Chondrocyte (in vitro differentiated cells): ENCODE measurements at regions not wholly inside any gene's neighbourhood (a gene's known extent, or its start where the extent isn't known, plus 50 kb on each side); places are given as distances from the start of the nearest gene placed in this dataset.
A peak's percentile ranks its signal among the peaks of the same experiment; 100 is the strongest.

Experiments used
- DNase-seq: peaks from one replicate; pipeline ENCODE4 v3.0.0; 2021; ENCODE audit warnings: mixed read lengths, low spot score
- H3K27ac Mint-ChIP-seq: one replicate; pipeline ENCODE4 v1.8.0; 2021; ENCODE audit warnings: mild to moderate bottlenecking, moderate library complexity, mixed read lengths; ENCODE audit not compliant: unreplicated experiment
- H3K27me3 Mint-ChIP-seq: 2 replicates; pipeline ENCODE4 v1.8.0; 2021; ENCODE audit warnings: low read depth, mixed read lengths
- H3K36me3 Mint-ChIP-seq: 2 replicates; pipeline ENCODE4 v1.8.0; 2021; ENCODE audit warnings: low read depth, mixed read lengths
- H3K4me1 Mint-ChIP-seq: 2 replicates; pipeline ENCODE4 v1.8.0; 2021; ENCODE audit warnings: low read depth, mild to moderate bottlenecking, mixed read lengths
- H3K4me3 Mint-ChIP-seq: one replicate; pipeline ENCODE4 v1.8.0; 2021; ENCODE audit warnings: mild to moderate bottlenecking, moderate library complexity, mixed read lengths; ENCODE audit not compliant: unreplicated experiment
- H3K9me3 Mint-ChIP-seq: 2 replicates; pipeline ENCODE4 v1.8.0; 2021; ENCODE audit warnings: low read depth, mixed read lengths
- CTCF ChIP-seq: fragments of 200-600 bp; sonication (generic); IDR thresholded peaks from 2 replicates; pipeline ENCODE4 v1.5.0; 2021; ENCODE audit warnings: antibody characterized with exemption, mild to moderate bottlenecking, moderate library complexity

- DNase-seq, result no peak
- no peak for TF ChIP-seq CTCF
- Mint-ChIP-seq H3K4me3 (no peak overlapping the region), H3K27ac (no peak overlapping the region), H3K4me1 (peaks cover 20% of the 10 kb centered on the region), H3K36me3 (no peaks in the 10 kb centered on the region), H3K9me3 (peaks cover 7% of the 10 kb centered on the region), H3K27me3 (no peaks in the 10 kb centered on the region)
These were observed 420.4 kb upstream of the MIS18BP1 start for GRCh38 chr14:45673420-45673819.

GRCh38 chr14:45664668-45665356 lies 411.8 kb upstream of the MIS18BP1 start:
- peaks cover 16% of the 10 kb centered on the region for H3K9me3 Mint-ChIP-seq
- peak; percentile 41 for TF ChIP-seq CTCF
- DNase-seq, result no peak
- H3K36me3 Mint-ChIP-seq, result peaks cover 12% of the 10 kb centered on the region
- H3K4me3 Mint-ChIP-seq, result no peak overlapping the region
- H3K27ac Mint-ChIP-seq, result no peak overlapping the region
- peaks cover 20% of the 10 kb centered on the region for H3K27me3 Mint-ChIP-seq
- H3K4me1 Mint-ChIP-seq, result no peaks in the 10 kb centered on the region

DNA sequence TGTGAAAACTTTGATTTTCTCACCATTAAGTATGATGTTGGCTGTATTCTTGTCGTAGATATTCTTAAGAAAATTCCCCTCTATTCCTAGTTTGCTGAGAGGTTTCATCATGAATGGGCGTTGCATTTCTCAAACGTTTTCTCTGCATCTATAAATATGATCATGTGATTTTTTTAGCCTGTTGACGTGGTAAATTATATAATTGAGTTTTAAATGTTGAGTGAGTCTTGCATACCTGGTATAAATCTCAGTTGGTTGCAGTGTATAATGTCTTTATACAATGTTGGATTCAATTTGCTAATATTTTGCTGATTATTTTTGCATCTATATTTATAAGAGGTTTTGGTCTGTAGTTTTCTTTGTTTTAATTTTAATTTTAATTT lies 405.9 kb upstream of the MIS18BP1 start:
- TF ChIP-seq CTCF, result no peak
- H3K4me1 Mint-ChIP-seq, result no peaks in the 10 kb centered on the region
- H3K4me3 Mint-ChIP-seq, result no peak overlapping the region
- peaks cover 16% of the 10 kb centered on the region for H3K9me3 Mint-ChIP-seq
- DNase-seq, result no peak
- peaks cover 20% of the 10 kb centered on the region for H3K27me3 Mint-ChIP-seq
- peaks cover 12% of the 10 kb centered on the region for H3K36me3 Mint-ChIP-seq
- no peak overlapping the region for H3K27ac Mint-ChIP-seq

- no peak overlapping the region for H3K4me3 Mint-ChIP-seq
- peaks cover 12% of the 10 kb centered on the region for H3K36me3 Mint-ChIP-seq
- no peaks in the 10 kb centered on the region for H3K4me1 Mint-ChIP-seq
- peaks cover 19% of the 10 kb centered on the region for H3K27me3 Mint-ChIP-seq
- TF ChIP-seq CTCF, result no peak
- H3K27ac Mint-ChIP-seq, result no peak overlapping the region
- H3K9me3 Mint-ChIP-seq, result peaks cover 15% of the 10 kb centered on the region
- no peak for DNase-seq
These were observed 405.4 kb upstream of the MIS18BP1 start for GRCh38 chr14:45658226-45658916.

GRCh38 chr14:45651890-45652289 lies 398.9 kb upstream of the MIS18BP1 start:
- H3K27me3 Mint-ChIP-seq, result no peaks in the 10 kb centered on the region
- no peaks in the 10 kb centered on the region for H3K36me3 Mint-ChIP-seq
- no peak overlapping the region for H3K4me3 Mint-ChIP-seq
- no peak for TF ChIP-seq CTCF
- peak overlapping the region; percentile 42 for H3K27ac Mint-ChIP-seq
- DNase-seq, result no peak
- no peaks in the 10 kb centered on the region for H3K9me3 Mint-ChIP-seq
- peaks cover 31% of the 10 kb centered on the region for H3K4me1 Mint-ChIP-seq
